GM12801 (cell line): ENCODE measurements at regions not wholly inside any gene's neighbourhood (a gene's known extent, or its start where the extent isn't known, plus 50 kb on each side); places are given as distances from the start of the nearest gene placed in this dataset.

Experiments
- CTCF ChIP-seq: IDR thresholded peaks from one replicate; pipeline ENCODE4 v1.5.1; 2011; ENCODE audit warnings: control low read depth; ENCODE audit not compliant: insufficient read length; ENCODE audit errors: extremely low read depth

- TF ChIP-seq CTCF: no peak
These were observed 147.2 kb downstream of the RBFOX3 start for GRCh38 chr17:79463421-79464317.

GRCh38 chr17:79461041-79461440 lies 149.8 kb downstream of the RBFOX3 start:
- no peak for TF ChIP-seq CTCF

GRCh38 chr17:79459846-79460245 lies 151.0 kb downstream of the RBFOX3 start:
- no peak for TF ChIP-seq CTCF

- TF ChIP-seq CTCF: no peak
These were observed 151.7 kb downstream of the RBFOX3 start for GRCh38 chr17:79459003-79459655.

- no peak for TF ChIP-seq CTCF
These were observed 152.5 kb downstream of the RBFOX3 start for GRCh38 chr17:79458356-79458755.

- TF ChIP-seq CTCF: no peak
These were observed 153.0 kb downstream of the RBFOX3 start for GRCh38 chr17:79457889-79458288.

- TF ChIP-seq CTCF: no peak
These were observed 153.5 kb downstream of the RBFOX3 start for GRCh38 chr17:79457376-79457775.
